ENCODE measurements at regions not wholly inside any gene's neighbourhood (a gene's known extent, or its start where the extent isn't known, plus 50 kb on each side); places are given as distances from the start of the nearest gene placed in this dataset.

DNA sequence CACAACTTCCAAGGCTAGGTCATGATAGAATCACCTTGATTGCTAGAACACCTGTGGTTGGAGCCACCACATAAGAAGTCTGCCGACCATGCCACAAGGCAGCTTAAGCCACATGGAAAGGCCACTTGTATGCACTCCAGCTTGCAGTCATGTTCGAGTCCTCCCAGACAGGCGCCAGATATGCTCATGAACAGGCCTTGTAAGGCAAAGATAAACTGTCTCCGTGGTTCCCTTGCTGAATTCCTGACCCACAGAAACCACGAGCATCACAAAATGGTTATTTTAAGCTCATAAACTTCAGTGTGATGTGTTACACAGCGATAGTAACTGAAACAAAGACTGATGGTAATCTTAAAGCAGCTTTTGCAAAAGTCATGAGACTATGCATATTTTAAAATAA is 188.4 kb upstream of the DAPK1 start (continued):
- no peak for TF ChIP-seq FOSL1 (IDR thresholded peaks at IDR 0.05; ENCODE audit: low read depth)

DNA sequence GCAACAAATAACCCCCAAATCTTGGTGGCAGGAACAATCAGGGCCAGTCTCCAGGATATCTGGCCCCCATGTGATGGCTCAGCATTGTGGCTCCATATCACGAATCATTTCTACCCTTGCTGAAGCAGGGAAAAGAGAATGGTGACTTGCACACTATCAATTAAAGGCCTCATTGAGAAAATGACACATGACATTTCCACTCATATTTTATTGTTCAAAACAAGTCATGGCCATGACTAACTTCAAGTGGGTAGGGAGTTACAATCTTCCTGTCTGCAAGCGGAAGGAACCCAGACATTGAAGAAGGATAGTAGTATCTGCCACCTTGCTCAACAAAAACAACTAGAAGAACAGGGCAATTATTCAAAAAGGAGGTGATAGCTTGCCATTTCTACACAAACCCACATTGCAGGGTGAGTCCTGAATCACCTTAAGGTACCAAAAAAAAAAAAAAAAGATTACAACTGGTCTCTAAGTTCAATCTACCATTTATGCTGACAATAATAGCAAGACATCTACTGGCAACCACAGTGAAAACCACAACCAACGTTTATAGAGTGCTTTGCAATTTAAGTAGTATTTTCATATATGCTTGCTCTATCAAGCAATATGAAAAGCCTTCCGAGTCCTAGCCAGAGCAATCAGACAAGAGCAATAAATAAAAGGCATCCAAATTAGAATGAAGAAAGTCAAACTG is 186.7 kb upstream of the DAPK1 start:
- H3K36me3 ChIP-seq (ENCODE audit: control insufficient read depth in 1 of 2, insufficient read depth in 2 of 2, low read length in 2 of 2) = no peaks in the 10 kb centered on the region
- H3K4me2 ChIP-seq (ENCODE audit: low read length) = no peak overlapping the region
- intact Hi-C loops (cut with micrococcal nuclease) = loop anchor here (5.0 kb wide), 1 partner anchor 39 kb away; no protein-coding TSS in a partner anchor
- H3K9me2 ChIP-seq (ENCODE audit: insufficient read depth) = no peaks in the 10 kb centered on the region
- no TSS peak for BruUV-seq (replicated peaks)
- H3K79me2 ChIP-seq (ENCODE audit: insufficient read depth, low read length) = no peaks in the 10 kb centered on the region
- no peak overlapping the region for H2AFZ ChIP-seq (ENCODE audit: low read depth, low read length, poor library complexity, severe bottlenecking)
- TF ChIP-seq EZH2phosphoT487 (IDR thresholded peaks at IDR 0.05; ENCODE audit: borderline replicate concordance) = no peak
- no peak for TF ChIP-seq TCF7L2 (IDR thresholded peaks at IDR 0.05; ENCODE audit: borderline replicate concordance, extremely low read depth, insufficient read depth, insufficient read length)
- no peak for TF ChIP-seq CBX3 (IDR thresholded peaks at IDR 0.05; ENCODE audit: low read depth)
- ChIA-PET CTCF (no interaction called here), RAD21 (ENCODE audit: low non-redundant PET in 1 of 2, low total read pairs in 2 of 2, uncharacterized antibody in 2 of 2, unreplicated experiment in 2 of 2) (no interaction called here), POLR2A (no interaction called here)
- no peaks in the 10 kb centered on the region for H3K4me1 ChIP-seq (ENCODE audit: control insufficient read depth in 1 of 2, insufficient read depth in 2 of 2, low read length in 2 of 2)
- ATAC-seq (no peak), DNase-seq (ENCODE audit: low read depth, low spot score) (no peak)
- no peak overlapping the region for H3K27ac ChIP-seq (ENCODE audit: low read depth, low read length)
- no peak overlapping the region for H3K9ac ChIP-seq (ENCODE audit: low read length)
- no peaks in the 10 kb centered on the region for H4K20me1 ChIP-seq (ENCODE audit: insufficient read depth)
- H3K27me3 ChIP-seq (ENCODE audit: insufficient read depth, low read length) = peaks cover 14% of the 10 kb centered on the region
- H3K4me3 ChIP-seq (replicated peaks in 1 of 2; ENCODE audit: low read depth in 1 of 2, low read length in 2 of 2) = no peak overlapping the region
- H3K9me3 ChIP-seq (ENCODE audit: control insufficient read depth in 1 of 2, insufficient read depth in 1 of 2, low read depth in 1 of 2, low read length in 2 of 2) = no peaks in the 10 kb centered on the region

GRCh38 chr9:87319656-87320055 is 178.0 kb upstream of the DAPK1 start:
- Histone ChIP-seq H3K4me2 (ENCODE audit: low read length) (no peak overlapping the region), H3K9ac (ENCODE audit: low read length) (no peak overlapping the region), H2AFZ (ENCODE audit: low read depth, low read length, poor library complexity, severe bottlenecking) (no peak overlapping the region), H3K9me2 (ENCODE audit: insufficient read depth) (no peaks in the 10 kb centered on the region), H3K36me3 (ENCODE audit: control insufficient read depth in 1 of 2, insufficient read depth in 2 of 2, low read length in 2 of 2) (no peaks in the 10 kb centered on the region), H4K20me1 (ENCODE audit: insufficient read depth) (no peaks in the 10 kb centered on the region), H3K4me3 (replicated peaks in 1 of 2; ENCODE audit: low read depth in 1 of 2, low read length in 2 of 2) (no peak overlapping the region), H3K79me2 (ENCODE audit: insufficient read depth, low read length) (no peaks in the 10 kb centered on the region), H3K4me1 (ENCODE audit: control insufficient read depth in 1 of 2, insufficient read depth in 2 of 2, low read length in 2 of 2) (no peaks in the 10 kb centered on the region), H3K9me3 (ENCODE audit: control insufficient read depth in 1 of 2, insufficient read depth in 1 of 2, low read depth in 1 of 2, low read length in 2 of 2) (no peaks in the 10 kb centered on the region), H3K27me3 (ENCODE audit: insufficient read depth, low read length) (0 out of 2 replicates have a peak, but pooled peaks cover 4% of the 10 kb centered on the region), H3K27ac (ENCODE audit: low read depth, low read length) (no peak overlapping the region)
- CTCF ChIA-PET = no interaction called here
- DNase-seq (ENCODE audit: low read depth, low spot score) = no peak
- intact Hi-C loops (cut with micrococcal nuclease) = loop anchor here (5.0 to 10.0 kb wide), 4 partner anchors 205 to 1495 kb away; no protein-coding TSS in a partner anchor
- POLR2A ChIA-PET = no interaction called here
- RAD21 ChIA-PET (ENCODE audit: low non-redundant PET in 1 of 2, low total read pairs in 2 of 2, uncharacterized antibody in 2 of 2, unreplicated experiment in 2 of 2) = no interaction called here
- no TSS peak for BruUV-seq (replicated peaks)
- ATAC-seq = no peak
- no peak for TF ChIP-seq EGR1 (IDR thresholded peaks at IDR 0.05; ENCODE audit: low read depth)
- TF ChIP-seq, protein P1, sequence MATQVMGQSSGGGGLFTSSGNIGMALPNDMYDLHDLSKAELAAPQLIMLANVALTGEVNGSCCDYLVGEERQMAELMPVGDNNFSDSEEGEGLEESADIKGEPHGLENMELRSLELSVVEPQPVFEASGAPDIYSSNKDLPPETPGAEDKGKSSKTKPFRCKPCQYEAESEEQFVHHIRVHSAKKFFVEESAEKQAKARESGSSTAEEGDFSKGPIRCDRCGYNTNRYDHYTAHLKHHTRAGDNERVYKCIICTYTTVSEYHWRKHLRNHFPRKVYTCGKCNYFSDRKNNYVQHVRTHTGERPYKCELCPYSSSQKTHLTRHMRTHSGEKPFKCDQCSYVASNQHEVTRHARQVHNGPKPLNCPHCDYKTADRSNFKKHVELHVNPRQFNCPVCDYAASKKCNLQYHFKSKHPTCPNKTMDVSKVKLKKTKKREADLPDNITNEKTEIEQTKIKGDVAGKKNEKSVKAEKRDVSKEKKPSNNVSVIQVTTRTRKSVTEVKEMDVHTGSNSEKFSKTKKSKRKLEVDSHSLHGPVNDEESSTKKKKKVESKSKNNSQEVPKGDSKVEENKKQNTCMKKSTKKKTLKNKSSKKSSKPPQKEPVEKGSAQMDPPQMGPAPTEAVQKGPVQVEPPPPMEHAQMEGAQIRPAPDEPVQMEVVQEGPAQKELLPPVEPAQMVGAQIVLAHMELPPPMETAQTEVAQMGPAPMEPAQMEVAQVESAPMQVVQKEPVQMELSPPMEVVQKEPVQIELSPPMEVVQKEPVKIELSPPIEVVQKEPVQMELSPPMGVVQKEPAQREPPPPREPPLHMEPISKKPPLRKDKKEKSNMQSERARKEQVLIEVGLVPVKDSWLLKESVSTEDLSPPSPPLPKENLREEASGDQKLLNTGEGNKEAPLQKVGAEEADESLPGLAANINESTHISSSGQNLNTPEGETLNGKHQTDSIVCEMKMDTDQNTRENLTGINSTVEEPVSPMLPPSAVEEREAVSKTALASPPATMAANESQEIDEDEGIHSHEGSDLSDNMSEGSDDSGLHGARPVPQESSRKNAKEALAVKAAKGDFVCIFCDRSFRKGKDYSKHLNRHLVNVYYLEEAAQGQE (IDR thresholded peaks at IDR 0.05; ENCODE audit: low read depth) = no peak
- no peak for TF ChIP-seq YY1 (IDR thresholded peaks at IDR 0.05; ENCODE audit: extremely low read depth, insufficient replicate concordance, low read depth, low read length)
- no peak for TF ChIP-seq EZH2phosphoT487 (IDR thresholded peaks at IDR 0.05; ENCODE audit: borderline replicate concordance)
- TF ChIP-seq SIN3A (IDR thresholded peaks at IDR 0.05; ENCODE audit: low read depth) = no peak
- TF ChIP-seq, protein P2, sequence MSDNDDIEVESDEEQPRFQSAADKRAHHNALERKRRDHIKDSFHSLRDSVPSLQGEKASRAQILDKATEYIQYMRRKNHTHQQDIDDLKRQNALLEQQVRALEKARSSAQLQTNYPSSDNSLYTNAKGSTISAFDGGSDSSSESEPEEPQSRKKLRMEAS (IDR thresholded peaks at IDR 0.05) = no peak
- TF ChIP-seq ZNF274 (IDR thresholded peaks at IDR 0.05; ENCODE audit: low read depth, low read length) = no peak
- no peak for TF ChIP-seq POLR2A (IDR thresholded peaks at IDR 0.05; ENCODE audit: borderline replicate concordance, extremely low read depth, insufficient read depth, insufficient read length)
- TF ChIP-seq JUND (IDR thresholded peaks at IDR 0.05) = no peak
- no peak for TF ChIP-seq SP1 (IDR thresholded peaks at IDR 0.05; ENCODE audit: low read depth)

Data from HCT116 (cell line).